ENCODE measurements at regions not wholly inside any gene's neighbourhood (a gene's known extent, or its start where the extent isn't known, plus 50 kb on each side); places are given as distances from the start of the nearest gene placed in this dataset.

GRCh38 chr10:2139746-2140145 lies 402.4 kb upstream of the ADARB2 start:
- in situ Hi-C loops (cut with MboI; ENCODE audit: low sequenced_read_pairs), result no loop called here

GRCh38 chr10:2137549-2138174 lies 400.3 kb upstream of the ADARB2 start:
- in situ Hi-C loops (cut with MboI; ENCODE audit: low sequenced_read_pairs), result no loop called here

- in situ Hi-C loops (cut with MboI; ENCODE audit: low sequenced_read_pairs), result no loop called here
Observed at GRCh38 chr10:2130705-2131305, 393.5 kb upstream of the ADARB2 start.

- in situ Hi-C loops (cut with MboI; ENCODE audit: low sequenced_read_pairs), result no loop called here
Observed at GRCh38 chr10:2128991-2129390, 391.7 kb upstream of the ADARB2 start.

GRCh38 chr10:2124135-2124534 lies 386.8 kb upstream of the ADARB2 start:
- in situ Hi-C loops (cut with MboI; ENCODE audit: low sequenced_read_pairs), result no loop called here

GRCh38 chr10:2122431-2123124 lies 385.3 kb upstream of the ADARB2 start:
- in situ Hi-C loops (cut with MboI; ENCODE audit: low sequenced_read_pairs), result no loop called here

- in situ Hi-C loops (cut with MboI; ENCODE audit: low sequenced_read_pairs), result no loop called here
Observed at GRCh38 chr10:2121929-2122328, 384.6 kb upstream of the ADARB2 start.

- in situ Hi-C loops (cut with MboI; ENCODE audit: low sequenced_read_pairs), result no loop called here
Observed at GRCh38 chr10:2121315-2121714, 384.0 kb upstream of the ADARB2 start.

GRCh38 chr10:2120746-2121145 lies 383.4 kb upstream of the ADARB2 start:
- in situ Hi-C loops (cut with MboI; ENCODE audit: low sequenced_read_pairs), result no loop called here

- in situ Hi-C loops (cut with MboI; ENCODE audit: low sequenced_read_pairs), result no loop called here
Observed at GRCh38 chr10:2119316-2119715, 382.0 kb upstream of the ADARB2 start.

- in situ Hi-C loops (cut with MboI; ENCODE audit: low sequenced_read_pairs), result no loop called here
Observed at GRCh38 chr10:2118201-2118600, 380.9 kb upstream of the ADARB2 start.

- in situ Hi-C loops (cut with MboI; ENCODE audit: low sequenced_read_pairs), result no loop called here
Observed at GRCh38 chr10:2117641-2118040, 380.3 kb upstream of the ADARB2 start.

GRCh38 chr10:2111965-2112364 lies 374.6 kb upstream of the ADARB2 start:
- in situ Hi-C loops (cut with MboI; ENCODE audit: low sequenced_read_pairs), result no loop called here

GRCh38 chr10:2108496-2108895 lies 371.2 kb upstream of the ADARB2 start:
- in situ Hi-C loops (cut with MboI; ENCODE audit: low sequenced_read_pairs), result no loop called here

- in situ Hi-C loops (cut with MboI; ENCODE audit: low sequenced_read_pairs), result no loop called here
Observed at GRCh38 chr10:2106641-2107040, 369.3 kb upstream of the ADARB2 start.

- in situ Hi-C loops (cut with MboI; ENCODE audit: low sequenced_read_pairs), result no loop called here
Observed at GRCh38 chr10:2099321-2099720, 362.0 kb upstream of the ADARB2 start.

GRCh38 chr10:2097937-2098336 lies 360.6 kb upstream of the ADARB2 start:
- in situ Hi-C loops (cut with MboI; ENCODE audit: low sequenced_read_pairs), result no loop called here

- in situ Hi-C loops (cut with MboI; ENCODE audit: low sequenced_read_pairs), result no loop called here
Observed at GRCh38 chr10:2094171-2094570, 356.8 kb upstream of the ADARB2 start.

- in situ Hi-C loops (cut with MboI; ENCODE audit: low sequenced_read_pairs), result no loop called here
Observed at GRCh38 chr10:2083591-2083990, 346.3 kb upstream of the ADARB2 start.

- in situ Hi-C loops (cut with MboI; ENCODE audit: low sequenced_read_pairs), result no loop called here
Observed at GRCh38 chr10:2081501-2081900, 344.2 kb upstream of the ADARB2 start.

- in situ Hi-C loops (cut with MboI; ENCODE audit: low sequenced_read_pairs), result no loop called here
Observed at GRCh38 chr10:2079603-2080078, 342.3 kb upstream of the ADARB2 start.

GRCh38 chr10:2077231-2077630 lies 339.9 kb upstream of the ADARB2 start:
- in situ Hi-C loops (cut with MboI; ENCODE audit: low sequenced_read_pairs), result no loop called here

Data from HL-60/S4 (cell line).